Activated CD8-positive, alpha-beta memory T cell treated with anti-CD3 and anti-CD28 coated beads, Interleukin-2, amount 10 ng/mL, durations not matched to agents 7 days and 5 days (primary cell): ENCODE measurements at regions not wholly inside any gene's neighbourhood (a gene's known extent, or its start where the extent isn't known, plus 50 kb on each side); places are given as distances from the start of the nearest gene placed in this dataset.

Experiments
- ATAC-seq: fragments of 150-1000 bp; cut with Tn5 transposase; one replicate; pipeline ENCODE4 v1.10.0; 2021; ENCODE audit warnings: moderate library complexity
- CTCF ChIA-PET: fragments of 350-600 bp; sonication (Branson Sonifier 250); formaldehyde crosslinking; loops from one replicate; lab custom pipeline; 2021; ENCODE audit warnings: antibody characterized with exemption; lab: Charles Lee
- DNase-seq: peaks from one replicate; pipeline ENCODE4 v3.0.0-alpha.2; 2020
- H3K27ac Mint-ChIP-seq: one replicate; pipeline ENCODE4 v1.8.0; 2021; ENCODE audit warnings: mild to moderate bottlenecking, mixed read lengths
- H3K27me3 Mint-ChIP-seq: one replicate; pipeline ENCODE4 v1.8.0; 2021; ENCODE audit warnings: mixed read lengths
- H3K36me3 Mint-ChIP-seq: one replicate; pipeline ENCODE4 v1.8.0; 2021; ENCODE audit warnings: mild to moderate bottlenecking, mixed read lengths
- H3K4me1 Mint-ChIP-seq: one replicate; pipeline ENCODE4 v1.8.0; 2021; ENCODE audit warnings: mixed read lengths
- H3K4me3 Mint-ChIP-seq: one replicate; pipeline ENCODE4 v1.8.0; 2021; ENCODE audit warnings: mild to moderate bottlenecking, moderate library complexity, mixed read lengths
- H3K9me3 Mint-ChIP-seq: one replicate; pipeline ENCODE4 v1.8.0; 2022; ENCODE audit warnings: low read depth, mixed read lengths

DNA sequence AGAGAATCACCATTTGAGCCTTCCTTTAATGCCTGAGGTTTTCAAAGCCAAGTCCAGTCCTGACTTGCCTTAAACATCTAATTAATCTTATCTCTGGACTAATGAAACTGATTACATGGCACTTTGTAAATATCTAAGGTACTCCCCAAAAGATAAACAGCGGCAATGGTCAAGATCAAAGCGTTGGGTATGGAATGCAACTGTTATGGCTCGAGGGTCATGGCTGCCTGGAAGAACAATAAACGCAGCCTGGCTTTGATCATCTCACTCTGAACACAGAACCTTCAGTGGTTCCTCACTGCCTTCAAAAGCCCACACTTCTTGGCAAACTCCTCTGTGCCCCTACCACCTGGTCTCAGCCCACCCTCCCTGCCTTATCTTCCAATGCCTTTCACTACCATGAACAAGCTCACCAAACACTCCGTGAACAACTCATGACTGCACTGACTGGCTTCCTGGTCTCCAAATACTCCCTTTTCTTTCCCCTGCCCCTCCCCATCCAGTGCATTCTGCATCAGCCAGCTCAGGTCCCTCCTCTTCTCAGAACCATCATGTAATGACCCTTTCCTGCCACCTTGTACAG is 150.2 kb upstream of the NFE2L3 start:
- CTCF ChIA-PET, result no interaction called here

DNA sequence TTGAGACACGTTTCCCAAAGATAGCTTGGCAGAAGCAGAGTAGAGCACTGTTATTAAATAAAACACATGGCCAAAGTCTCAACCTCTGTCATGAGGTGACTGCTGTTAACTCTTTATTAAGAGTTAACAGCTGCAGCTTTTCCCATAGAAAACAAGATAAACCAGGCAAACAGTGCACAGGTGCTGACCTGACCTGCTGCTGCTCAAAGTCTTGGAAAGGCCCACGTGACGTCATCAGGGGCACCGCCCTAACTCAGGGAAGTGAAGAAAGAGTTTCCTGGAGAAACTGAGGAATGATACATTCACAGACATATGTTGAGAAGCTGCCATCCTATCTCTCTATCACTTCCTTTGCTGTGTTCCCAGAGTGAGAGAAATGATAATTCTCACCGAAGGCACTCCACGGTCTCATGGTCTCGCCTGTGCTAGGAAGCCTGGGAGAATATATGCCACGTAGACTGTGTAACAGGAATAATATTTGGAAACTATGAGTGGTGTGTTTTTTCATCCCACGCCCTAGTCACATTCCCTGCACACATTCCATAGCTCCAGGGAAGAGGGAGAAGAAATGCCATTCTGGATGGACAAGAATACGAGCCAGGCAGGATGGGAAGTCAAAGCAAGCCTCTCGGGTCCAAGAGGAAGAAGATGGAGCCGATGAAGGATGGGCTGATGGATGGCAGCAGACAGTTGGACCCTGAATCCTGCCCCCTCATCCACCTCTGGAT is 146.2 kb upstream of the NFE2L3 start:
- Mint-ChIP-seq H3K27ac (no peak overlapping the region), H3K9me3 (no peaks in the 10 kb centered on the region)
- CTCF ChIA-PET, result no interaction called here

More for the DNA sequence above, 150.2 kb upstream of the NFE2L3 start:
- Mint-ChIP-seq H3K27ac (no peak overlapping the region), H3K9me3 (no peaks in the 10 kb centered on the region), H3K27me3 (peaks cover 32% of the 10 kb centered on the region), H3K4me3 (no peak overlapping the region), H3K4me1 (no peaks in the 10 kb centered on the region), H3K36me3 (no peaks in the 10 kb centered on the region)
- no peak for DNase-seq
- ATAC-seq, result no peak

DNA sequence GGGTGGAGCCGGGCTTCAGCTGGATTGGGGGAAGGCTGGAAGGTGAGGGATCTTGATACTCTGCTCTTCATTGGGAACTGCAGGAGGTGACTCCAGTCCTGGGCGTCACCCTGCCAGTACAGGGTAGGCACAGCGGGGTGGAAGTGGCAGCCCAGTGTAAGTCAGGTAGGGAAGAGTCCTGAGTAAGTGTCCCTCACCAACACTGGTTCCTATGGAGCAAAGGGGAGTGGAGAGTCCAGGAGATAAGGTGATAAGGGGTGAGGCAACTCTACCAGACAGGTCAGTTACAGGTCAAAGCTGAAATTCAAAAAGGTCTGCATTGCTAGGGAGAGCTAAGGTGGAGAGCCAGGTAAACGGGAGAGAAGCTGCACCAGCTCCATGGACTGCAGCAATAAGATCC is 145.6 kb upstream of the NFE2L3 start:
- ATAC-seq (no peak), DNase-seq (no peak)
- Mint-ChIP-seq H3K4me1 (no peaks in the 10 kb centered on the region), H3K27me3 (peaks cover 25% of the 10 kb centered on the region), H3K36me3 (no peaks in the 10 kb centered on the region), H3K4me3 (no peak overlapping the region), H3K27ac (no peak overlapping the region), H3K9me3 (no peaks in the 10 kb centered on the region)
- CTCF ChIA-PET, result no interaction called here

More for the DNA sequence above, 146.2 kb upstream of the NFE2L3 start:
- H3K4me1 Mint-ChIP-seq, result no peaks in the 10 kb centered on the region
- ATAC-seq (no peak), DNase-seq (no peak)
- no peaks in the 10 kb centered on the region for H3K36me3 Mint-ChIP-seq
- no peak overlapping the region for H3K4me3 Mint-ChIP-seq
- peaks cover 20% of the 10 kb centered on the region for H3K27me3 Mint-ChIP-seq

DNA sequence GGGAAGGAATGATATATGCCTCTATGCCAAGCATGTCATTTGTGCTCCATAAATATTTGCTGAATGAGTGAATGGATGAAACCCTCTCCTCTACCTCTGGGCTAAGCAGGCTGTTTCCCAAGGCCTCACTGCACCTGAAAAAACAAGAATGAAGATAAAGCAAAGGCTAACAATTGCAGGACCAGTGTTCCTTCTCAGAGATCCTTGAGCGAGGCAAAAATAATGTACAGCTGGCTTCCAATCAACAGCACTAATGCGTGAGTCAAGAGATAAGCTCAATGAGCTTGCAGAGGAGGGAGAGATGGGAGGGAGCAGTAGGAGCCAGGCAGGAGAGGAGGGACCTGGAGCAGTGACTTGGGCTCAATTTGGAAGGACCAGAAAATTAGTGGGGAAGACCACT is 144.5 kb upstream of the NFE2L3 start:
- H3K4me3 Mint-ChIP-seq, result no peak overlapping the region
- no peak overlapping the region for H3K27ac Mint-ChIP-seq
- CTCF ChIA-PET, result no interaction called here
- H3K27me3 Mint-ChIP-seq, result peaks cover 25% of the 10 kb centered on the region
- H3K4me1 Mint-ChIP-seq, result no peaks in the 10 kb centered on the region
- ATAC-seq (no peak), DNase-seq (no peak)
- H3K36me3 Mint-ChIP-seq, result no peaks in the 10 kb centered on the region
- H3K9me3 Mint-ChIP-seq, result no peaks in the 10 kb centered on the region

DNA sequence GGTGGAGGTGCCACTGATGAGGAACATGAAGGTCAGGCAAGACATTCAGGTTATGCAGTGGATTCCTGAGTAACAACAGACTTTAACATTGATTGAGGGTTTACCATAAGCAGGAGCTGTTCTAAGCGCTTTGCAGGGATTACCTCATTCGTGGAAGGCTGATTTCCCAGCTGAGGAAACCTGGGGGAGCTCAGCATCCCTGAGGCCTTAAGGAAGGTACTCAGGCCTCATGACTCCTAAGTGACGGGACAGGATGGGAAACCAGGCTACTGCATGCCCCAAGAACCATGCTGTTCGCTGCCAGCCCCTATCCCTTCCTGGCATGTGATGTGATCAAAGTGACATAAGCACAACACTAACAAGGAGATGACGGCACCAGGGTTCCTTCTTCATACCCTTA is 143.6 kb upstream of the NFE2L3 start:
- CTCF ChIA-PET, result no interaction called here
- no peak for ATAC-seq
- no peaks in the 10 kb centered on the region for H3K9me3 Mint-ChIP-seq
- no peaks in the 10 kb centered on the region for H3K4me1 Mint-ChIP-seq
- no peak for DNase-seq
- peaks cover 20% of the 10 kb centered on the region for H3K27me3 Mint-ChIP-seq
- no peak overlapping the region for H3K27ac Mint-ChIP-seq
- H3K36me3 Mint-ChIP-seq, result no peaks in the 10 kb centered on the region
- no peak overlapping the region for H3K4me3 Mint-ChIP-seq

DNA sequence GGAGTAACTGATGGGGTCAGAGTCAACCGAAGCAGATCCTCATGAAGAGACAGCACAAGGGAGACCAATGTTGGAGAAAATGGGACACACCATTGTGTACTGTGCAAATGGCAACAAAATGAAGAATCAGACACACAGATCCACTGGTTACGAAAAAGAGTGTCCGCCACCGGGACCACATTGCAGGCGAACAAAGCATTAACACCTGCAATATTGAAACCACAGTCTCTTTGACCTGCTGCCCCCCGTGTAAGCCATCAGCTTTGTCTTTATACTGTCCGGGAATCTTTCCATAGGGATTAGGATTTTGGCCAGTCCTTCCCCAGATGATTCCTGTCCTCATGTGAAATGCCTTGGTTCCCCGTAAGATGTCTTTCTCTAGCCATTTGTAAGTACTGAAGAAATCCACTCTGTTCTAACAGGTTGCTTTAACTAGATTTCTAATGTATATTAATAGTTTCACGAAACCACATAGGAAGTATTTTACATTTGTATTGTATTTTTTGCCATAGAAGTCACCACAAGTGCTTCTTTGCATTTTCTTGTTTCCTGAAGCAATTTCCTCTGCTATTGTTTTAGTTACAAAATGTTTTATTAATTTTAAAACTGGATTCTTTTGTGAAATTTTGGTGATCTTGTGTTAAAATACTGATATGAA is 140.8 kb upstream of the NFE2L3 start:
- H3K9me3 Mint-ChIP-seq, result no peaks in the 10 kb centered on the region

DNA sequence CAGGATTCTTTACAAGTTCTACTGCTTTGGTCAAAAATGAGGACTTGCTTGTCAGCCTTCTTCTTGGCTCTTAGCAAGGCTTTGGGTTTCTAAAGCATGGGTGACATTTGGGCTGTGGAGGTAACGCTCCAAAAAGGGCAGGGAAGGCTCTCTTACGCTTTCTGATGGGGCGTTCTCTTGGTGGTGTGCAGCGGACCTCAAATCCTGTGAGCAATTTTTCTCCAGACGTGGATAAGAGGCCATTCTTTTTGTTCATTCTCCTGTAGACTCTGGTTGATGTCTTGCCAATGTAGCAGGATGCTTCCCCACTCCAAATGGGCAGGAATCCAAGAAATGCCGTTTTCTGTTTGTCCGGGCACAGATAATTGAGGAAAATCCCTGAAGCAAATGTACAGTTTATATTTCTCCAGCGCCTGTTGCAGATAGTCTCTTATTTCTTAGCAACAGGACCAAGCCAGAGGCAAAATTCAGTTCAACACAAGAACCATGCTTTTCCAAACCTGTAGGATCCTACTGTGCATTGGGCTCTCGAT is 138.4 kb upstream of the NFE2L3 start:
- ATAC-seq (no peak), DNase-seq (no peak)
- CTCF ChIA-PET, result no interaction called here
- no peaks in the 10 kb centered on the region for H3K9me3 Mint-ChIP-seq
- H3K4me1 Mint-ChIP-seq, result no peaks in the 10 kb centered on the region
- no peak overlapping the region for H3K27ac Mint-ChIP-seq
- H3K27me3 Mint-ChIP-seq, result peaks cover 47% of the 10 kb centered on the region
- no peaks in the 10 kb centered on the region for H3K36me3 Mint-ChIP-seq
- no peak overlapping the region for H3K4me3 Mint-ChIP-seq

More for the DNA sequence above, 140.8 kb upstream of the NFE2L3 start:
- Mint-ChIP-seq H3K27ac (no peak overlapping the region), H3K27me3 (peaks cover 32% of the 10 kb centered on the region), H3K4me1 (no peaks in the 10 kb centered on the region), H3K4me3 (no peak overlapping the region), H3K36me3 (no peaks in the 10 kb centered on the region)
- CTCF ChIA-PET, result no interaction called here
- ATAC-seq, result no peak
- no peak for DNase-seq

DNA sequence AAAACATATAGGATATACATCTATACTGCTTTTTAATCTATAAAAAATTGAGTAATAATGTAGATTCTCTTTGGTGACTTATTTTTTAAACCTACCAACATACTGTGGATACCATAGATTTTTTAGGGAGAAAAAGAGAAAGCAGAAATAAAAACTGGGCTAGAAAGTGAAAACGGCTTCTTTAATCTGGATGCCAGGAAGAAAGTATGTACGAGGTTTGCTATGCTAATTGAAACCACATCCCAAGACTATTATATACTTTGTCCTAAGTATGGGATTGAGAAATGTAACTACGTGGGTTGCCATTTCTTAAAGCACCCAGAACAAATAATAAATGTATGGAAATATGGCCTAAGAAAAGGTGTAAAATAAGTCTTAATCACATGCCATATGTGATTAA is 129.0 kb upstream of the NFE2L3 start:
- DNase-seq (no peak), ATAC-seq (no peak)
- Mint-ChIP-seq H3K4me1 (no peaks in the 10 kb centered on the region), H3K27me3 (peaks cover 15% of the 10 kb centered on the region), H3K4me3 (no peak overlapping the region), H3K9me3 (no peaks in the 10 kb centered on the region), H3K27ac (no peak overlapping the region), H3K36me3 (no peaks in the 10 kb centered on the region)
- CTCF ChIA-PET, result no interaction called here

DNA sequence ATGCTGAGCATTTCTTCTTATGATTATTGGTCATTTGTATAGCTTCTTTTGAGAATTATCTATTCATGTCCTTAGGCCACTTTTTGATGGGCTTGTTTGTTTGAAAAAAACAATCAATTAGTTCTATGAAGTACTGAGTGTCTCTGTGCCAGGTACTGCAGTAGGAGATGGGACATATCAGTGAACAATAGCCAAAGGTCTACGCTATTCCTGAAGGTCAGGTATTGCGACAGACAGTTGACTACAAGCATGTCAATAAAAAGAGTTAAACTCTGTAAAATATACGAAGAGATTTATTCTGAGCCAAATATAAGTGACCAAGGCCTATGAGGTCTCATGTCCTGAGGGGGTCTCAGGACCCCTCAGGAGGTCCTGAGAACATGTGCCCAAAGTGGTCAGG is 122.1 kb upstream of the NFE2L3 start:
- Mint-ChIP-seq H3K9me3 (no peaks in the 10 kb centered on the region), H3K4me1 (peaks cover 5% of the 10 kb centered on the region), H3K27ac (no peak overlapping the region), H3K36me3 (no peaks in the 10 kb centered on the region), H3K4me3 (no peak overlapping the region), H3K27me3 (peaks cover 18% of the 10 kb centered on the region)
- DNase-seq, result no peak
- CTCF ChIA-PET, result no interaction called here
- ATAC-seq, result no peak

DNA sequence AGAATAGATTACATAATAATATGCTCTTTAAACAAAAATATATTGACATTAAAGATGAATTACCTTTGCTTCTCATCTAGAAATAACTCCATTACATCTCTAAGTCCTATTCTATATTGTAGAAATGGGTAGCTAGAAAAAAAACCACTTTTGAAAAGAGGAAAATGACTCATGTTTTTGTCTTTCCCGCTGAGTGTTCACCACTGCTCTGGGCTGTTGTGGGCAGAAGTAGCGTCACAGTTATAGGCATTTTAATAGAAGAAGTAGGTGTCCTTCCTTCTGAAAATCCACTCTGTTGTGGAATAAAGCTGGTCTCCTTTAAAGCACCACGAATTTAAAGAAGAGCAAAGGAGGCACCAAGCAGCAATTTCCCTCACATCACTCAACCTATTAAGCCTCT is 117.6 kb upstream of the NFE2L3 start:
- ATAC-seq, result no peak
- CTCF ChIA-PET, result no interaction called here
- no peaks in the 10 kb centered on the region for H3K9me3 Mint-ChIP-seq
- peaks cover 37% of the 10 kb centered on the region for H3K27me3 Mint-ChIP-seq
- no peak overlapping the region for H3K27ac Mint-ChIP-seq
- H3K36me3 Mint-ChIP-seq, result no peaks in the 10 kb centered on the region
- H3K4me1 Mint-ChIP-seq, result peaks cover 5% of the 10 kb centered on the region
- H3K4me3 Mint-ChIP-seq, result no peak overlapping the region
- DNase-seq, result no peak

DNA sequence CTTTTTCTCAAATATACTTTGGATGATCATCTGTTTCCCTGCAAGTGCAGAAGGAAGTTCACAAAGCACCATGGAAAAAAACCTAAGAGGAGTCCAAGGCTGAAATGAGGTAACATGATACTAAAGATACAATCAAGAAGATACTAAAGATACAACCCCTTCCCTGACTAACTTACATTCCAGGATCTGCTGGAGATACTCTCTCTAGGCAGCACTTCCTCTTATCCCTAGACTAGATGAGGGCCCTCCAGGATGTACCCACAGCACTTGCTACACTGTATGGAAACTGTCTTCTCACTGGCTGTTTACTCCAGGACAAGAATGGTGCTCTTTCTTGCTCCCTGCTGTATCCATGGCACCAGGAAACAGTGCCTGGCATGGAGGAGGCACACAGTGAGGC is 116.4 kb upstream of the NFE2L3 start:
- Mint-ChIP-seq H3K9me3 (no peaks in the 10 kb centered on the region), H3K27me3 (peaks cover 46% of the 10 kb centered on the region)

DNA sequence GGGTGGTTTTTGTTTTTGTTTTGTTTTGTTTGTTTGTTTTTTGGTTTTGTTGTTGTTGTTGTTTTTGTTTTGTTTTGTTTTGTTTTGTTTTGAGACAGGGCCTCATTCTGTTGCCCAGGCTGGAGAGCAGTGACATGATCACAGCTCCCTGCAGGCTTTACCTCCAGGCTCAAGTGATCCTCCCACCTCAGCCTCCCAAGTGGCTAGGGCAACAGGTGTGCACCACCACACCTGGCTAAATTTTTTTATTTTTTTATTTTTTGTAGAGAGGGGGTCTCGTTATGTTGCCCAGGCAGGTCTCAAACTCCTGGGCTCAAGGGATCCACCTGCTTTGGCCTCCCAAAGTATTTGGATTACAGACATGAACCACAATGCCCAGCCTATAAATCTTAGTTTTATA is 115.9 kb upstream of the NFE2L3 start:
- no peak for DNase-seq
- no peak for ATAC-seq
- Mint-ChIP-seq H3K4me3 (no peak overlapping the region), H3K4me1 (peaks cover 5% of the 10 kb centered on the region), H3K27ac (no peak overlapping the region), H3K36me3 (no peaks in the 10 kb centered on the region), H3K9me3 (no peaks in the 10 kb centered on the region), H3K27me3 (peaks cover 46% of the 10 kb centered on the region)
- CTCF ChIA-PET, result no interaction called here

More for the DNA sequence above, 116.4 kb upstream of the NFE2L3 start:
- no peak for DNase-seq
- CTCF ChIA-PET, result no interaction called here
- Mint-ChIP-seq H3K4me1 (peaks cover 5% of the 10 kb centered on the region), H3K36me3 (no peaks in the 10 kb centered on the region), H3K4me3 (no peak overlapping the region), H3K27ac (no peak overlapping the region)
- ATAC-seq, result no peak

DNA sequence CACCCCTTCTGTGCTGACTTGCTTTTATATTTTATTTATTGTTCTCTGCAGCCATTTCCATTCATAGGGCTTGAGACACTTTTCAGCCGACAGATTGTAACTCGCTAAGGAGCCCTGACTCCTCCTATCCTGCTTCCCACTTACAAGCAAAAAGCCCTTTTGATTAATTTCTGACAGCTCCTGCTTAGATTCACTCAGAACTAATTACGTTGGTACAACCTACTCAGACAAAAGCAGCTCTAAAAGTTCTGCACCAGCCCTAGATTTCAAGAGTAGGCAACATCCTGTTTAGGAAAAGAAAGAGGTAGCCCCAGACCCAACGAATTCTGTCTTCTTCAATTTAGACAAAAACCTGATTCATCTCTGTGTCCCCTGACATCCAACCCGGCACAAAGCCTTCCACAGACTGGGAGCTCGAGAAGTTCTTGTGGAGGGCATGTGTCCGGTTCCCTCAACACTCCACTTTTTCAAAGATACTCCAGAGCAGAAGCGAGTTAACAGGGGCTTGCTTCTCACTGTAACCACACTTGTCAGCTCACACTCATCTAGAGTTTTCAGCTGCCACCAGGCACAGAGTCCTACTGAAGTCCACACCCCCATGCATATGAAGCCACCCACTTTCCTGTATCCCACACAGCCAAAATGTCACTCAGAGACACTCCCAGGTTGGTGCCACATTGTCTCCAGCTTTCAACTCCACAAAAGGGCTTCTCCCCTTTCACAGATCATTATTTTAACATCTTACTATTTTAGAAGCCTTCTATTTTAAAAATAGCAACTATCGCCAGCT is 113.6 kb upstream of the NFE2L3 start:
- H3K9me3 Mint-ChIP-seq, result no peaks in the 10 kb centered on the region
- peaks cover 5% of the 10 kb centered on the region for H3K4me1 Mint-ChIP-seq
- no peak overlapping the region for H3K4me3 Mint-ChIP-seq
- ATAC-seq (no peak), DNase-seq (no peak)
- H3K27ac Mint-ChIP-seq, result no peak overlapping the region
- CTCF ChIA-PET, result no interaction called here
- H3K36me3 Mint-ChIP-seq, result no peaks in the 10 kb centered on the region
- H3K27me3 Mint-ChIP-seq, result peaks cover 41% of the 10 kb centered on the region
